SK-N-MC (cell line): ENCODE measurements at regions not wholly inside any gene's neighbourhood (a gene's known extent, or its start where the extent isn't known, plus 50 kb on each side); places are given as distances from the start of the nearest gene placed in this dataset.
"Not testable (repeated sequence)": the region's sequence is repeated elsewhere in the genome, so short reads cannot be mapped to it uniquely, and the experiment has no call there.

Experiments used
- DNase-seq: peaks from one replicate; pipeline ENCODE4 v3.0.0-alpha.2; 2011; ENCODE audit warnings: low read depth, low spot score
- H3K27ac ChIP-seq: fragments of 200-600 bp; sonication (generic); 2 replicates; pipeline ENCODE4 v1.5.1; 2016; ENCODE audit warnings: mixed run types
- H3K36me3 ChIP-seq: fragments of 200-600 bp; sonication (generic); 2 replicates; pipeline ENCODE4 v1.6.1; 2017; ENCODE audit warnings: antibody characterized with exemption, low read length, mixed read lengths; ENCODE audit not compliant: insufficient read depth
- H3K4me3 ChIP-seq: fragments of 200-600 bp; sonication (generic); 2 replicates; pipeline ENCODE4 v1.5.1; 2016
- H3K9ac ChIP-seq: fragments of 200-600 bp; sonication (generic); 2 replicates; pipeline ENCODE4 v1.8.0; 2017; ENCODE audit warnings: mixed run types, mixed read lengths; ENCODE audit not compliant: insufficient read length
- H3K9me3 ChIP-seq: fragments of 200-600 bp; sonication (generic); 2 replicates; pipeline ENCODE4 v1.6.1; 2017; ENCODE audit warnings: low read depth, mild to moderate bottlenecking, antibody characterized with exemption, low read length, moderate library complexity, mixed read lengths

GRCh38 chr2:111495636-111496035 lies 374.9 kb downstream of the BCL2L11 start:
- not testable (repeated sequence) for H3K36me3 ChIP-seq, H3K9me3 ChIP-seq, H3K9ac ChIP-seq, DNase-seq
- H3K27ac ChIP-seq, result peak overlapping the region; percentile 84
- peak overlapping the region; percentile 36; the same call in 1 of the 2 replicates for H3K4me3 ChIP-seq

- H3K27ac ChIP-seq, result peak overlapping the region; percentile 84
- DNase-seq, H3K9me3 ChIP-seq, H3K9ac ChIP-seq, H3K36me3 ChIP-seq, H3K4me3 ChIP-seq: not testable (repeated sequence)
These were observed 375.5 kb downstream of the BCL2L11 start for GRCh38 chr2:111496176-111496575.

GRCh38 chr2:111496860-111497259 lies 376.1 kb downstream of the BCL2L11 start:
- not testable (repeated sequence) for H3K36me3 ChIP-seq, DNase-seq, H3K9me3 ChIP-seq, H3K9ac ChIP-seq, H3K27ac ChIP-seq, H3K4me3 ChIP-seq

GRCh38 chr2:111497270-111497669 lies 376.6 kb downstream of the BCL2L11 start:
- not testable (repeated sequence) for H3K9me3 ChIP-seq, H3K36me3 ChIP-seq, H3K27ac ChIP-seq, H3K9ac ChIP-seq, H3K4me3 ChIP-seq, DNase-seq

- H3K4me3 ChIP-seq, H3K9ac ChIP-seq, H3K36me3 ChIP-seq, H3K9me3 ChIP-seq, H3K27ac ChIP-seq, DNase-seq: not testable (repeated sequence)
These were observed 379.9 kb downstream of the BCL2L11 start for GRCh38 chr2:111500536-111501062.

GRCh38 chr2:111503844-111504570 lies 380.0 kb downstream of the ANAPC1 start:
- H3K4me3 ChIP-seq, H3K9me3 ChIP-seq, H3K9ac ChIP-seq, DNase-seq, H3K27ac ChIP-seq, H3K36me3 ChIP-seq: not testable (repeated sequence)

- not testable (repeated sequence) for H3K4me3 ChIP-seq, H3K27ac ChIP-seq, H3K9ac ChIP-seq, DNase-seq, H3K36me3 ChIP-seq, H3K9me3 ChIP-seq
These were observed 379.4 kb downstream of the ANAPC1 start for GRCh38 chr2:111504571-111504942.

- DNase-seq, H3K27ac ChIP-seq, H3K4me3 ChIP-seq, H3K9ac ChIP-seq, H3K36me3 ChIP-seq, H3K9me3 ChIP-seq: not testable (repeated sequence)
These were observed 378.7 kb downstream of the ANAPC1 start for GRCh38 chr2:111505267-111505666.

- not testable (repeated sequence) for H3K27ac ChIP-seq, H3K36me3 ChIP-seq, H3K9ac ChIP-seq, DNase-seq, H3K9me3 ChIP-seq, H3K4me3 ChIP-seq
These were observed 377.1 kb downstream of the ANAPC1 start for GRCh38 chr2:111506936-111507335.

GRCh38 chr2:111509225-111509869 lies 374.6 kb downstream of the ANAPC1 start:
- H3K4me3 ChIP-seq, H3K27ac ChIP-seq, H3K9me3 ChIP-seq, DNase-seq, H3K9ac ChIP-seq, H3K36me3 ChIP-seq: not testable (repeated sequence)

- H3K9me3 ChIP-seq, H3K27ac ChIP-seq, H3K9ac ChIP-seq, H3K4me3 ChIP-seq, H3K36me3 ChIP-seq, DNase-seq: not testable (repeated sequence)
These were observed 373.6 kb downstream of the ANAPC1 start for GRCh38 chr2:111510384-111510783.

- not testable (repeated sequence) for H3K36me3 ChIP-seq, DNase-seq, H3K4me3 ChIP-seq, H3K9ac ChIP-seq, H3K9me3 ChIP-seq, H3K27ac ChIP-seq
These were observed 372.9 kb downstream of the ANAPC1 start for GRCh38 chr2:111511062-111511461.

- H3K4me3 ChIP-seq, H3K9me3 ChIP-seq, H3K36me3 ChIP-seq, H3K27ac ChIP-seq, H3K9ac ChIP-seq, DNase-seq: not testable (repeated sequence)
These were observed 371.6 kb downstream of the ANAPC1 start for GRCh38 chr2:111512378-111512777.

- DNase-seq, H3K9ac ChIP-seq, H3K4me3 ChIP-seq, H3K27ac ChIP-seq, H3K36me3 ChIP-seq, H3K9me3 ChIP-seq: not testable (repeated sequence)
These were observed 369.9 kb downstream of the ANAPC1 start for GRCh38 chr2:111514138-111514537.
